GM12873 (cell line): ENCODE measurements at regions not wholly inside any gene's neighbourhood (a gene's known extent, or its start where the extent isn't known, plus 50 kb on each side); places are given as distances from the start of the nearest gene placed in this dataset.

Experiments used
- TF ChIP-seq, protein P1 (sequence below): IDR thresholded peaks from 2 replicates; pipeline ENCODE4 v1.5.1; 2012; ENCODE audit warnings: low read depth, mild to moderate bottlenecking, moderate library complexity, low read length, control low read depth; ENCODE audit not compliant: insufficient read depth; ENCODE audit errors: missing control alignments

DNA sequence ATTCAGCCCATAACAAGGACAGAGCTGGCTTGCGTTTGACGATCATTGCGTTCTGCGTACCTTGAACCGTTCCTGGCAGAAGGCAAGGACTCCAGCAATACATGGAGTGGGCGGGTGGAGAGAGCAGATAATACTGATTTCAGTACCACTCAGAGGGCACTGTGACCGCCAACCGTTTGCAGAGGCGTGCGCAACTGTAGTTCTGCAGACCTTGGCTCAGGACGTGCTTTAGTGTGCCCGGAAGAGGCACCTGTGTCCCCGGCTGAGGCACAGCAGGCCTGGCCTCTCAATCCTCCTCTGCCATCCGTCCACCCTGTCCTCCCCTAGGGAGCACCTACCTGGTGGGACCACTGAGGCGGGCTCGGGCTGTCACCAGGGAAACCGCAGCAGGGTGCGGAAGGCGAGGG, 117.6 kb upstream of the USP29 start:
- TF ChIP-seq, protein P1, sequence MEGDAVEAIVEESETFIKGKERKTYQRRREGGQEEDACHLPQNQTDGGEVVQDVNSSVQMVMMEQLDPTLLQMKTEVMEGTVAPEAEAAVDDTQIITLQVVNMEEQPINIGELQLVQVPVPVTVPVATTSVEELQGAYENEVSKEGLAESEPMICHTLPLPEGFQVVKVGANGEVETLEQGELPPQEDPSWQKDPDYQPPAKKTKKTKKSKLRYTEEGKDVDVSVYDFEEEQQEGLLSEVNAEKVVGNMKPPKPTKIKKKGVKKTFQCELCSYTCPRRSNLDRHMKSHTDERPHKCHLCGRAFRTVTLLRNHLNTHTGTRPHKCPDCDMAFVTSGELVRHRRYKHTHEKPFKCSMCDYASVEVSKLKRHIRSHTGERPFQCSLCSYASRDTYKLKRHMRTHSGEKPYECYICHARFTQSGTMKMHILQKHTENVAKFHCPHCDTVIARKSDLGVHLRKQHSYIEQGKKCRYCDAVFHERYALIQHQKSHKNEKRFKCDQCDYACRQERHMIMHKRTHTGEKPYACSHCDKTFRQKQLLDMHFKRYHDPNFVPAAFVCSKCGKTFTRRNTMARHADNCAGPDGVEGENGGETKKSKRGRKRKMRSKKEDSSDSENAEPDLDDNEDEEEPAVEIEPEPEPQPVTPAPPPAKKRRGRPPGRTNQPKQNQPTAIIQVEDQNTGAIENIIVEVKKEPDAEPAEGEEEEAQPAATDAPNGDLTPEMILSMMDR: no peak

DNA sequence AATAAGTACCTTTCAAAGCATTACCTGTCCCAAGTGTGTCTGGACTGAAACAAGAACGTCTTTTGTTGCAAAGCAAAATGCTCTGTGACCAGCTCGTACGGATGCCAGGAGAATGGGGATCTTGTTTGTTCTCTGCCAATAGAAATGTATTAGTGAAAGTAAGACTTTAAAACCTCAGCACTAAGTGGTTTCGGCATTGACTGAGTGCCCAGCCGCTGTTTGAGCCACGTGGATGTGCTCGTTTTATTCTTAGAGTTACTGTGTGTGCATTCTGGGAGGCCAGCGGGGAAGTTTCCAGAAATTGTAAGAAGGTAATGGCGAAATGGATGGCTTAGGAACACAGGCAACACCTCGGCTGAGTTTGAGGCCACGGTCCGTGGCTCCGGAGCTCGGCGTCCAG, 117.1 kb upstream of the USP29 start:
- TF ChIP-seq, protein P1: no peak

DNA sequence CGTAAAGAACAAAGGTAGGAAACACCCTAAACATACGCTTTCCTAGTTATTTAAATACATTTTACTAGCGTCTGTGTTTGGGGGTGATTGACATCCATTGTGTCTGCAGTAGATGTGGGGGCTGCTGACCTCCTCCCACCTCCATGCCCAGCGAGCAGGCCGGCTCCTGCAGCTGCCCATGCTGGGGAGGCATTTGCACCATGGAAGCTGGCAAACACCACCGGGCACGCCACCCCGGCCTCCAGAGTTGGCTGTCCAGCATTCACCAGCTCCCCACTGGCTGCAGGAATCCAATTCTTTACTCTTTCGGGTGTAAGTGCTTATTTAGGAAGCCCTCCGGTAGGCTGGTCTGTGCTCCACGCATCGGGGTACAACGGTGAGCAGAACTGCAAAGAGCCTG, 115.4 kb upstream of the USP29 start:
- TF ChIP-seq, protein P1: no peak

DNA sequence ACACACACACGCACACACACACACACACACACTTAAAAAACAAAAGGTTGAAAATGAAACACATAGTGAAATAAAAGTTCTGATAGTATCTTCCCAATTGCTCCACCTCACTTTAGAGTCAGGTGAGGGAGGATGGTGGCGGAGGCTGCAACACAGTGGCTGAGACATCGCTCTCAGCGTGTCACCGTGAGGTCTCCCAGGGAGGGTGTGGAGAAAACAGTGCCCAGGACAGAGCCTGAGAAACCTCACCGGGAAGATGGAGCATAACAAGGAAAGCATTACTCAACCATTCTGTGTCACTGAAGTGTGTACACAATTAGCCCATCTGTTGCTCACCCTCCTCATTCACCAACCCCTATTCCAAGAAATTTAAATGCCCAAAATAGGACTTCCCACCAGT, 111.4 kb upstream of the USP29 start:
- TF ChIP-seq, protein P1: no peak

DNA sequence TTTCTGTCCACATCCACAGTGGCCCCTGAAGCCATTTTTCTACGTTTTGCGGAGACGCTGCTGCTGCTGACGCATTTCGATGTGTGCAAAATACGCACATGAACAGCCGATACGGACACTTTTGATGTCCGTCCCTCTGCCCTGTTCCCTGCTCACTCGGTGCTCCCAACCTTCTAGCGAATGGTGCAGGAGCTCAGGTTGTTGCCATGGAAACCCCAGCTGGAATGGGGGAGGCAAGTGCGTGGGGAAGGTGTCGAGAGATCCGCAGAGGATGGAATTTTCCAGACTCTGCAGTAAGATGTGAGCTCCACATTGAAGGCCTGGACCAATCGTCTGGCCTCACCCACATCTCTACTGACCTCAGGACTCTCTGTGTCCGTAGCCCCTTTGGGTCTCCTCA, 109.2 kb upstream of the USP29 start:
- TF ChIP-seq, protein P1: no peak

DNA sequence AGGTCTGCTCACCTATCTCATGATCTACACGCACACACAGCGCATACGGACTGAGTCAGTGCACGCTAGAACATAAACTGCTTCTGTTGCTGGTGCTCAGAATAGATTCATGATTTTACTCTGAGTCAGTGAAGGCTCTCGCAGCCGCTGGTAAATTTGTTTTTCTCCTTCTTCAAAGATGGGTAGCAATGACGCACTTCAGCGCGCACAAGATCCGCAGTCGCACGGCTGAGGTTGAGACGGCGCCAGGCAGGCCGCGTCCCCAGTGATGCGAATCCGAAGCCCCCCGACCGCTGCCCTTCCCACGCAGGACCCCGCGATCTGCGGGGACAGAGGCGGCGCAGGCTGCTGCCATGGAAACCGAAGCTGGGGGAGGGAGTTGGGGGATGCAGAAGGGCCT, 103.7 kb upstream of the USP29 start:
- TF ChIP-seq, protein P1: no peak

DNA sequence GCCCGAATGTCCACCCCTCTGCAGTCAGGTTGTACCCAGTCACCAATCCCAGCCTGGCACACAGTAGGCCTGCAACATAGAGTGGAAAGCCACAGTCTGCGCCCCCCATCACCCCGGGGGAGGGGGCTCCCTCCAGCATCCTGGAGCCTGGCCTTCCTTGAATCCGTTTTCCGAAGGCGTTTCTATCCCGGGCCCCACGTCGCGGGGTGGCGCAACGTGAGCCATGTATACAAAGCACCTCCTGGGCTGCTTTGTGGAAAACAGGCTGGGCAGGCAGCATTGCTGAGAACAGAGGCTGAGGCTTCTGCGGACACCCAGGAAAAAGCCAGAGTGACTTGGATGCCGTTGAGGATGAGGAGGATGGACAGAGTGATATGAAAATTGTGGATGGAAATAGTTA, 103.3 kb upstream of the USP29 start:
- TF ChIP-seq, protein P1: no peak
